ENCODE measurements at regions not wholly inside any gene's neighbourhood (a gene's known extent, or its start where the extent isn't known, plus 50 kb on each side); places are given as distances from the start of the nearest gene placed in this dataset.

DNA sequence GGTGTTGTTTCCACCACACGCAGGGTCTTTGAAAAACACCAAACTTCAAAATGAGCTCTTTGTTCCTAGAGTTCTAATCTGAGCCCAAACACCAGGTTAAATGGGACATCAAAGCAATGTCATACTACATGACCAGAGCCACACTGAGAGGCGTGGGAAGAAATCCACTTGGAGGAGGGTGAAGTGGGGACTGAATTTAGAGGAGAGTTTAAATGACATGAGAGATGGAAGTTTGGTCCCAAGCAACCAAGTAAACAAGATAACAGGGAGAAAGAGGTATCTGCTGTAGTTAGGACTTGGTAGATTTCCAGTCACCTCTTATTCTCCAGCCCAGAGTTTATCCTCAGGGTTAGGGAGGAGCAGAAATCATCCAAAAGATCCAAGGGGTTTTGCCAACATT, 290.9 kb upstream of the FAM78B start:
- TF ChIP-seq YY1 (IDR thresholded peaks at IDR 0.05; ENCODE audit: extremely low read depth, insufficient replicate concordance, low read depth, low read length) (no peak), EZH2phosphoT487 (IDR thresholded peaks at IDR 0.05; ENCODE audit: borderline replicate concordance) (no peak), EZH2 (IDR thresholded peaks at IDR 0.05) (no peak), POLR2A (IDR thresholded peaks at IDR 0.05; ENCODE audit: borderline replicate concordance, extremely low read depth, insufficient read depth, insufficient read length) (no peak), TCF7L2 (IDR thresholded peaks at IDR 0.05; ENCODE audit: borderline replicate concordance, extremely low read depth, insufficient read depth, insufficient read length) (no peak), RAD21 (IDR thresholded peaks at IDR 0.05; ENCODE audit: low read depth) (no peak)
- TF ChIP-seq, protein P1, sequence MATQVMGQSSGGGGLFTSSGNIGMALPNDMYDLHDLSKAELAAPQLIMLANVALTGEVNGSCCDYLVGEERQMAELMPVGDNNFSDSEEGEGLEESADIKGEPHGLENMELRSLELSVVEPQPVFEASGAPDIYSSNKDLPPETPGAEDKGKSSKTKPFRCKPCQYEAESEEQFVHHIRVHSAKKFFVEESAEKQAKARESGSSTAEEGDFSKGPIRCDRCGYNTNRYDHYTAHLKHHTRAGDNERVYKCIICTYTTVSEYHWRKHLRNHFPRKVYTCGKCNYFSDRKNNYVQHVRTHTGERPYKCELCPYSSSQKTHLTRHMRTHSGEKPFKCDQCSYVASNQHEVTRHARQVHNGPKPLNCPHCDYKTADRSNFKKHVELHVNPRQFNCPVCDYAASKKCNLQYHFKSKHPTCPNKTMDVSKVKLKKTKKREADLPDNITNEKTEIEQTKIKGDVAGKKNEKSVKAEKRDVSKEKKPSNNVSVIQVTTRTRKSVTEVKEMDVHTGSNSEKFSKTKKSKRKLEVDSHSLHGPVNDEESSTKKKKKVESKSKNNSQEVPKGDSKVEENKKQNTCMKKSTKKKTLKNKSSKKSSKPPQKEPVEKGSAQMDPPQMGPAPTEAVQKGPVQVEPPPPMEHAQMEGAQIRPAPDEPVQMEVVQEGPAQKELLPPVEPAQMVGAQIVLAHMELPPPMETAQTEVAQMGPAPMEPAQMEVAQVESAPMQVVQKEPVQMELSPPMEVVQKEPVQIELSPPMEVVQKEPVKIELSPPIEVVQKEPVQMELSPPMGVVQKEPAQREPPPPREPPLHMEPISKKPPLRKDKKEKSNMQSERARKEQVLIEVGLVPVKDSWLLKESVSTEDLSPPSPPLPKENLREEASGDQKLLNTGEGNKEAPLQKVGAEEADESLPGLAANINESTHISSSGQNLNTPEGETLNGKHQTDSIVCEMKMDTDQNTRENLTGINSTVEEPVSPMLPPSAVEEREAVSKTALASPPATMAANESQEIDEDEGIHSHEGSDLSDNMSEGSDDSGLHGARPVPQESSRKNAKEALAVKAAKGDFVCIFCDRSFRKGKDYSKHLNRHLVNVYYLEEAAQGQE (IDR thresholded peaks at IDR 0.05; ENCODE audit: low read depth): no peak
- TF ChIP-seq, protein P2, sequence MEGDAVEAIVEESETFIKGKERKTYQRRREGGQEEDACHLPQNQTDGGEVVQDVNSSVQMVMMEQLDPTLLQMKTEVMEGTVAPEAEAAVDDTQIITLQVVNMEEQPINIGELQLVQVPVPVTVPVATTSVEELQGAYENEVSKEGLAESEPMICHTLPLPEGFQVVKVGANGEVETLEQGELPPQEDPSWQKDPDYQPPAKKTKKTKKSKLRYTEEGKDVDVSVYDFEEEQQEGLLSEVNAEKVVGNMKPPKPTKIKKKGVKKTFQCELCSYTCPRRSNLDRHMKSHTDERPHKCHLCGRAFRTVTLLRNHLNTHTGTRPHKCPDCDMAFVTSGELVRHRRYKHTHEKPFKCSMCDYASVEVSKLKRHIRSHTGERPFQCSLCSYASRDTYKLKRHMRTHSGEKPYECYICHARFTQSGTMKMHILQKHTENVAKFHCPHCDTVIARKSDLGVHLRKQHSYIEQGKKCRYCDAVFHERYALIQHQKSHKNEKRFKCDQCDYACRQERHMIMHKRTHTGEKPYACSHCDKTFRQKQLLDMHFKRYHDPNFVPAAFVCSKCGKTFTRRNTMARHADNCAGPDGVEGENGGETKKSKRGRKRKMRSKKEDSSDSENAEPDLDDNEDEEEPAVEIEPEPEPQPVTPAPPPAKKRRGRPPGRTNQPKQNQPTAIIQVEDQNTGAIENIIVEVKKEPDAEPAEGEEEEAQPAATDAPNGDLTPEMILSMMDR (IDR thresholded peaks at IDR 0.05 in 2 of 3, conservative IDR thresholded peaks at IDR 0.05 in 1 of 3; ENCODE audit: borderline replicate concordance in 1 of 3, insufficient read depth in 1 of 3, low read depth in 2 of 3, low read length in 2 of 3): no peak
- TF ChIP-seq, protein P3, sequence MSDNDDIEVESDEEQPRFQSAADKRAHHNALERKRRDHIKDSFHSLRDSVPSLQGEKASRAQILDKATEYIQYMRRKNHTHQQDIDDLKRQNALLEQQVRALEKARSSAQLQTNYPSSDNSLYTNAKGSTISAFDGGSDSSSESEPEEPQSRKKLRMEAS (IDR thresholded peaks at IDR 0.05): no peak
